Activated CD4-positive, alpha-beta T cell treated with anti-CD3 and anti-CD28 coated beads, Interleukin-2, amount 50 U/mL, for 16 hours (primary cell): ENCODE measurements at regions not wholly inside any gene's neighbourhood (a gene's known extent, or its start where the extent isn't known, plus 50 kb on each side); places are given as distances from the start of the nearest gene placed in this dataset.

Experiments
- DNase-seq: peaks from one replicate; pipeline ENCODE4 v3.0.0-alpha.2; 2020

- DNase-seq: no peak
Observed at GRCh38 chr1:36537190-36537768, 54.6 kb upstream of the CSF3R start.

DNA sequence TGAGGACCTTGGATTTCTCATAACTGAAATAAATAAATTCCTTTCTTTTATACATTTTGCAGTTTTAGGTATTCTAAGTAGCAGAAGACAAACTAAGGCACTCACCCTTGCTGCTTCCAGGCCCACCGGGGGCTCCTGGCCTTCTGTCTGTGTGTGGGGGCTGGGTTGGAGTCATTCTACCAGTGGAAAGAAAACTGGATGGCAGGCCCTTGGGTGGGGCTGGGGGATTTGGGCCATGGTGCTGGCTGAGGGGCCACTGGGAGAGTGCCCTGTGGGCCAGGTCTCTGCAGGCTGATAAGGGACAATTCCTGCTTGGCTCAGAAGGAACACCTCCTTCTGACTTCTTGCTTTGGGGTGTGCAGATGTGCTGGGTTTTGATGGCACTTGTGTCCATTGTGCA lies 54.0 kb upstream of the CSF3R start:
- no peak for DNase-seq

DNA sequence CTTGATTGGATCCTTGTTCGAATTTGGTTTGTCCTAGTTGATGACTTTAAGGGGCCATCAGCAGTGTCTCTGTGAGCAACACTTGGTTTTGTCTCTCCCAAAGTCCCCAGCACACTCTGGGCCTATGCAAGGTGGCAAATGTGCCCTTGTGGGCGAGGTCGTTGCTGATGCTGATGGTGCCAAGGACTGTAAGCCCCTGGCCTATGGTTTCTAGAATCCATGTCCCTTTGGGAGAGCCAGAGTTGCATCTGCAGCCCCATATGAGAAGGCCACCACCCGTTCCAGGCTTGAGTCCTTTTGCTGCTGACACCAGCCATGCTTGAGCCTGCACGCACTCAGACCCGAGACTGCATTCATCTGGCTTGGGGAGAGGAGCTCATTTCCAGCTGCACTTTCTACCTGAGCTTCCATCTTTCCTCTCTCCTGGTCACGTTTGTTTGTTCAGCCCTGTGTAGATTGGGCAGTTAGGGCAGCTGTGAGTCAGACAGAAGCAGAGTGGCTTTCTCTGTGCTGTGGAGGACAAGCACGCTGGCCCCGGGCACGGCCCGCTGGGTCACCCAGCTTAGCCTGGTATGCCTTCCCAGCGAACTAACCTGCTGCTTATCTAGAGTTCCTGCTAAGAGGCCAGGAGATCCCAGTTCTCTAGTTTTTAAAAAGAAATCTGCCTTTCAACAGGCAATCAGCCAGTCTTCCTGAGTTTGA lies 52.1 kb upstream of the CSF3R start:
- no peak for DNase-seq

DNA sequence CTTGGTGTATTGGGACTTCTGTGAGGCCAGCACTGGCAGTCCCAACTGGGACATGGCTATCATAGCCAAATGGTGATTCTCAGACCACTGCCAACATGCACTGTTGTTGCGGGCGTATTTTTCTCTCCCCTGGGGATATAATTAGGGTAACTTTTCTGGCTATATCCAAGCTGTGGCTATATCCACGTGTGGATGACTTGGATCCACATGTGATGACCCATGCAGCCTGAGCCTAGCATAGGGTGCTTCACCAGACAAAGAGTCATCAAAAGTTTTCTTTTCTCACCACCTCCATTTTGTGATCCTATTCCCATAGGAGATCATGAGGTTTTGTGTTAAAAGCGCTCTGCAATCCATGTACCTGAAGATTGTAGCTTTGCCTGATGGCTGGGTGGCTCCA lies 51.2 kb upstream of the CSF3R start:
- no peak for DNase-seq

GRCh38 chr1:36532810-36533401 lies 50.2 kb upstream of the CSF3R start:
- no peak for DNase-seq
